Progenitor cell of endocrine pancreas (in vitro differentiated cells): ENCODE measurements at regions not wholly inside any gene's neighbourhood (a gene's known extent, or its start where the extent isn't known, plus 50 kb on each side); places are given as distances from the start of the nearest gene placed in this dataset.

Source experiments
- DNase-seq: peaks from one replicate; pipeline ENCODE4 v3.0.0; 2021; ENCODE audit warnings: low spot score; ENCODE audit not compliant: unreplicated experiment
- H3K27ac Mint-ChIP-seq: 2 replicates; pipeline ENCODE4 v1.8.0; 2021; ENCODE audit warnings: mild to moderate bottlenecking, moderate library complexity, mixed read lengths
- H3K27me3 Mint-ChIP-seq: 2 replicates; pipeline ENCODE4 v1.8.0; 2021; ENCODE audit warnings: mixed read lengths
- H3K36me3 Mint-ChIP-seq: 2 replicates; pipeline ENCODE4 v1.8.0; 2022; ENCODE audit warnings: mixed read lengths; ENCODE audit not compliant: insufficient read depth
- H3K4me1 Mint-ChIP-seq: 2 replicates; pipeline ENCODE4 v1.8.0; 2021; ENCODE audit warnings: low read depth, mixed read lengths
- H3K4me3 Mint-ChIP-seq: 2 replicates; pipeline ENCODE4 v1.8.0; 2021; ENCODE audit warnings: low read depth, mild to moderate bottlenecking, moderate library complexity, mixed read lengths
- H3K9me3 Mint-ChIP-seq: 2 replicates; pipeline ENCODE4 v1.8.0; 2021; ENCODE audit warnings: low read depth, mixed read lengths
- TF ChIP-seq, protein P1 (sequence below): fragments of 200-600 bp; sonication (generic); IDR thresholded peaks from one replicate; pipeline ENCODE4 v1.5.0; 2021; ENCODE audit warnings: antibody characterized with exemption, mild to moderate bottlenecking; ENCODE audit not compliant: unreplicated experiment

DNA sequence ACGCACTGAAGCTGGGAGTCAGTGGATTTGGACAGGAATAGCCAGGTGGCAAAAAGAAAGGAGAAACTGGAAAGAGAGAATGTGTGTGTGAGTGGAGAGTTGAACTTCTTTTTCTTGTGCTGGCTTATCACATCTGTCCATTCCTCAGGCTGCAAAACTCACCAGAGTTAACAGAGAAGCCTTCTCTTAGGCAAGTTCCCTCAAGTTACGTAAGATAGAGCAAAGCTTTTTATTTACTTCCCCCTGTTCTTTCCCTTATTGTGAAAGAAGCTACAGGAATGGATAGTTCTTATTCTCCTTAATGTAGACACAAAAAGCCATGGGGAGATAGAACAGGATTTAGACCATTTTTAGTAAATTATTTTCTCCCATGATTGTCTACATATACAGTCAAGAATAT lies 188.6 kb downstream of the BMP2 start:
- Mint-ChIP-seq H3K9me3 (peaks cover 4% of the 10 kb centered on the region), H3K4me1 (peaks cover 4% of the 10 kb centered on the region), H3K4me3 (no peak overlapping the region), H3K27me3 (no peaks in the 10 kb centered on the region), H3K36me3 (no peaks in the 10 kb centered on the region), H3K27ac (no peak overlapping the region)
- TF ChIP-seq, protein P1, sequence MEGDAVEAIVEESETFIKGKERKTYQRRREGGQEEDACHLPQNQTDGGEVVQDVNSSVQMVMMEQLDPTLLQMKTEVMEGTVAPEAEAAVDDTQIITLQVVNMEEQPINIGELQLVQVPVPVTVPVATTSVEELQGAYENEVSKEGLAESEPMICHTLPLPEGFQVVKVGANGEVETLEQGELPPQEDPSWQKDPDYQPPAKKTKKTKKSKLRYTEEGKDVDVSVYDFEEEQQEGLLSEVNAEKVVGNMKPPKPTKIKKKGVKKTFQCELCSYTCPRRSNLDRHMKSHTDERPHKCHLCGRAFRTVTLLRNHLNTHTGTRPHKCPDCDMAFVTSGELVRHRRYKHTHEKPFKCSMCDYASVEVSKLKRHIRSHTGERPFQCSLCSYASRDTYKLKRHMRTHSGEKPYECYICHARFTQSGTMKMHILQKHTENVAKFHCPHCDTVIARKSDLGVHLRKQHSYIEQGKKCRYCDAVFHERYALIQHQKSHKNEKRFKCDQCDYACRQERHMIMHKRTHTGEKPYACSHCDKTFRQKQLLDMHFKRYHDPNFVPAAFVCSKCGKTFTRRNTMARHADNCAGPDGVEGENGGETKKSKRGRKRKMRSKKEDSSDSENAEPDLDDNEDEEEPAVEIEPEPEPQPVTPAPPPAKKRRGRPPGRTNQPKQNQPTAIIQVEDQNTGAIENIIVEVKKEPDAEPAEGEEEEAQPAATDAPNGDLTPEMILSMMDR: no peak
- no peak for DNase-seq

DNA sequence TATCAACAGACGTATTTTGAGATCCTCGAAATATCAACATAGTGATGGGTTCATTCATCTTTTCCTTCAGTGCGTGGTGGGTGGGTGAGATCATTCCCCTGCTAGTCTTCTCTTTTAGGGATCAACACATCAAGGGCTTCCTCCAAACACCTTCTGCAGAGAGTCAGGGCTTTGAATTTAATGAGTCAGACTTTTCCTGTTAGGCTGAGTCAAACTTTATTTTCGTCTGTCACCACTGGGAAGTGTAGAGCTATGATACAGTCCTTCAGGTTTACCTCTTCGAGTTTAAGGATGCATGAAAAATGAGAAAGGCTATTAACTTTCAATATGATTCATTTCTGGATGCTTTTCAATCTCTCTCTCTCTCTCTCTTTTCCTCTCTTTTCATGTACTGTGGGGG lies 189.1 kb downstream of the BMP2 start:
- no peak for DNase-seq
- Mint-ChIP-seq H3K36me3 (no peaks in the 10 kb centered on the region), H3K4me1 (peaks cover 4% of the 10 kb centered on the region), H3K4me3 (no peak overlapping the region), H3K27me3 (no peaks in the 10 kb centered on the region), H3K9me3 (peaks cover 4% of the 10 kb centered on the region), H3K27ac (no peak overlapping the region)
- TF ChIP-seq, protein P1: no peak

DNA sequence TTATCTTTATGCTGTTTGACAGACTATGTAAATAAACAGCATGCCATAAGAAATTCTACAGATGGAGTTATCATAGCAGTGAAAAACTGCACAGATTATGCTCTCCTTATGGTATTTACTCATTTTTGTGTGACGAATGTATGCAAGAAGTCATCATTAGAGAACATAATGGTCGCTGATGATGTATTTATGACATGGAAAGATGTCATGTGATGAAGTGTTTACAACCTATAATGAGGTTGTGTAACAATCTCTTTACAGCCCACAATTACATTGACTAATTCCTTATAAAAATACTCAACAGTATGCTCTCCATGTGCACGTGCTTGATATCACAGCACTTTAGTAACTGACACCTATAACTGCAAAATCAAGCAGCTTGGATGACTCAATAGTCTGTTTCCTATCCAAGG lies 192.4 kb downstream of the BMP2 start:
- Mint-ChIP-seq H3K27me3 (no peaks in the 10 kb centered on the region), H3K9me3 (peaks cover 4% of the 10 kb centered on the region), H3K36me3 (no peaks in the 10 kb centered on the region), H3K4me3 (no peak overlapping the region), H3K4me1 (peaks cover under 1% of the 10 kb centered on the region), H3K27ac (no peak overlapping the region)
- TF ChIP-seq, protein P1: no peak
- no peak for DNase-seq

DNA sequence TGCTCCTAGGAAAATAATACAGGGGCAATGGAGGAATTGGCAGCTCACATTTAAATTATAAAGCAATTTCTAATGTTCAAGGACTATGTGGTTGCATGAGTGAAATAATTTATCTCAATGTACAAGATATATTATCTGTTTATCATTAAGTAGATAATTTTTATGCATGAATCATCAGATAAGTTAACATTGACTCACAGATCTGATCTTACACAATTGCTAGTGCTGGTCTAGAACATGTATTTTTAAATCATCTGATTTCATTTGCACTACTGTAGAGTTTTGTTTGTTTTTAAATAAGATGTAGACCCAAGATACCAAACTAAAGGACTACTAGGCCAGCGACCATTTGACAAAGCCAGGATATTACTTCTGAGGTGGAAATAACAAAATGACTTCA lies 199.2 kb downstream of the BMP2 start:
- H3K9me3 Mint-ChIP-seq: no peaks in the 10 kb centered on the region

DNA sequence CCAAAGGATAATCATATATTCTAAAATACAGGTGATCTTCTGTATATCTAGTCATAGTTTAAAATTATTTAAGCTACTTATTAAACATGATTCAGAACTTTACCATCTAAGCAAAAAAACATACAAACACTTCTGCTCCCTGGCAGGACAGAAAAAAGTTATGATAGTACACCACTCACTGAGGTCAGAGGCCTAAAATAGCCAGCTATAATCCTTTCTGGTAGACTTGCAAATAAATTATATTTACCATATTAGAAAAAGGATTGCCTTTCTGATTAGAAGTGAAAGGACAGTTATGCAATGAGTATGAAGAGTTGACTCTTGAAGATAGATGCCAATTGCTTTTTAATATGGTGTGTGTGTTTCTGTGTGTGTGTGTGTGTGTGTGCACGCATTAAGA lies 207.4 kb downstream of the BMP2 start:
- no peak overlapping the region for H3K27ac Mint-ChIP-seq
- TF ChIP-seq, protein P1: no peak

More for the DNA sequence above, 199.2 kb downstream of the BMP2 start:
- Mint-ChIP-seq H3K36me3 (no peaks in the 10 kb centered on the region), H3K4me1 (no peaks in the 10 kb centered on the region), H3K4me3 (no peak overlapping the region), H3K27ac (no peak overlapping the region), H3K27me3 (no peaks in the 10 kb centered on the region)
- no peak for DNase-seq
- TF ChIP-seq, protein P1: no peak

More for the DNA sequence above, 207.4 kb downstream of the BMP2 start:
- no peak for DNase-seq
- Mint-ChIP-seq H3K4me1 (peaks cover 4% of the 10 kb centered on the region), H3K9me3 (peaks cover 5% of the 10 kb centered on the region), H3K36me3 (no peaks in the 10 kb centered on the region), H3K4me3 (no peak overlapping the region), H3K27me3 (no peaks in the 10 kb centered on the region)
